IMR-90 (cell line): ENCODE measurements at regions not wholly inside any gene's neighbourhood (a gene's known extent, or its start where the extent isn't known, plus 50 kb on each side); places are given as distances from the start of the nearest gene placed in this dataset.

Experiments
- CTCF ChIP-seq: conservative IDR thresholded peaks from 2 replicates; pipeline ENCODE4 v1.5.1; 2012; ENCODE audit warnings: mild to moderate bottlenecking, low read depth, low read length, improper control_type of control experiment
- POLR2A ChIP-seq: IDR thresholded peaks from 2 replicates; pipeline ENCODE4 v1.6.1; 2012; ENCODE audit warnings: mild to moderate bottlenecking, low read depth, low read length

GRCh38 chr6:145139140-145139850 lies 596.0 kb downstream of the EPM2A start:
- TF ChIP-seq POLR2A, result no peak
- TF ChIP-seq CTCF, result no peak
